ENCODE measurements at regions not wholly inside any gene's neighbourhood (a gene's known extent, or its start where the extent isn't known, plus 50 kb on each side); places are given as distances from the start of the nearest gene placed in this dataset.

- H3K9me2 ChIP-seq (ENCODE audit: insufficient read depth) = no peaks in the 10 kb centered on the region
- H4K20me1 ChIP-seq (ENCODE audit: insufficient read depth) = no peaks in the 10 kb centered on the region
- TF ChIP-seq CTCF (IDR thresholded peaks at IDR 0.05 in 2 of 3, conservative IDR thresholded peaks at IDR 0.05 in 1 of 3; ENCODE audit: borderline replicate concordance in 1 of 3, insufficient read depth in 1 of 3, low read depth in 2 of 3, low read length in 2 of 3) (no peak), YY1 (IDR thresholded peaks at IDR 0.05; ENCODE audit: extremely low read depth, insufficient replicate concordance, low read depth, low read length) (no peak), EGR1 (IDR thresholded peaks at IDR 0.05; ENCODE audit: low read depth) (no peak), TCF7L2 (IDR thresholded peaks at IDR 0.05; ENCODE audit: borderline replicate concordance, extremely low read depth, insufficient read depth, insufficient read length) (no peak), SP1 (IDR thresholded peaks at IDR 0.05; ENCODE audit: low read depth) (no peak), CBX3 (IDR thresholded peaks at IDR 0.05; ENCODE audit: low read depth) (no peak), ZBTB33 (IDR thresholded peaks at IDR 0.05; ENCODE audit: extremely low read depth, insufficient replicate concordance, low read length) (no peak), SIN3A (IDR thresholded peaks at IDR 0.05; ENCODE audit: low read depth) (no peak)
- BruUV-seq (replicated peaks) = no TSS peak
- no peak overlapping the region for H2AFZ ChIP-seq (ENCODE audit: low read depth, low read length, poor library complexity, severe bottlenecking)
- no peak overlapping the region for H3K4me2 ChIP-seq (ENCODE audit: low read length)
- no peak for ATAC-seq
- intact Hi-C loops (cut with micrococcal nuclease) = no loop called here
- no peaks in the 10 kb centered on the region for H3K79me2 ChIP-seq (ENCODE audit: insufficient read depth, low read length)
- no peaks in the 10 kb centered on the region for H3K27me3 ChIP-seq (ENCODE audit: insufficient read depth, low read length)
- H3K4me1 ChIP-seq (ENCODE audit: control insufficient read depth in 1 of 2, insufficient read depth in 2 of 2, low read length in 2 of 2) = no peaks in the 10 kb centered on the region
- ChIA-PET POLR2A (no interaction called here), RAD21 (ENCODE audit: low non-redundant PET in 1 of 2, low total read pairs in 2 of 2, uncharacterized antibody in 2 of 2, unreplicated experiment in 2 of 2) (no interaction called here), CTCF (no interaction called here)
- H3K27ac ChIP-seq (ENCODE audit: low read depth, low read length) = no peak overlapping the region
- DNase-seq (ENCODE audit: low read depth, low spot score) = no peak
- no peak overlapping the region for H3K4me3 ChIP-seq (replicated peaks in 1 of 2; ENCODE audit: low read depth in 1 of 2, low read length in 2 of 2)
- H3K9me3 ChIP-seq (ENCODE audit: control insufficient read depth in 1 of 2, insufficient read depth in 1 of 2, low read depth in 1 of 2, low read length in 2 of 2) = peaks cover 18 to 41% of the 10 kb centered on the region in 2 experiments; a peak in 2 of 4 replicates
- no peaks in the 10 kb centered on the region for H3K36me3 ChIP-seq (ENCODE audit: control insufficient read depth in 1 of 2, insufficient read depth in 2 of 2, low read length in 2 of 2)
- H3K9ac ChIP-seq (ENCODE audit: low read length) = no peak overlapping the region
Measured at GRCh38 chr15:46277451-46277850, 642.6 kb downstream of the SQOR start.

Measured in HCT116 (cell line).